Neural progenitor cell (in vitro differentiated cells): ENCODE measurements at regions not wholly inside any gene's neighbourhood (a gene's known extent, or its start where the extent isn't known, plus 50 kb on each side); places are given as distances from the start of the nearest gene placed in this dataset.

ENCODE experiments used
- EZH2 ChIP-seq: fragments of 200-600 bp; sonication (generic); IDR thresholded peaks from 2 replicates; pipeline ENCODE4 v1.6.1; 2017; ENCODE audit warnings: antibody characterized with exemption, mild to moderate bottlenecking, moderate library complexity
- TF ChIP-seq, protein P1 (sequence below): fragments of 200-600 bp; sonication (generic); IDR thresholded peaks from 2 replicates; pipeline ENCODE4 v1.5.1; 2017; ENCODE audit warnings: antibody characterized with exemption, mild to moderate bottlenecking

- TF ChIP-seq, protein P1, sequence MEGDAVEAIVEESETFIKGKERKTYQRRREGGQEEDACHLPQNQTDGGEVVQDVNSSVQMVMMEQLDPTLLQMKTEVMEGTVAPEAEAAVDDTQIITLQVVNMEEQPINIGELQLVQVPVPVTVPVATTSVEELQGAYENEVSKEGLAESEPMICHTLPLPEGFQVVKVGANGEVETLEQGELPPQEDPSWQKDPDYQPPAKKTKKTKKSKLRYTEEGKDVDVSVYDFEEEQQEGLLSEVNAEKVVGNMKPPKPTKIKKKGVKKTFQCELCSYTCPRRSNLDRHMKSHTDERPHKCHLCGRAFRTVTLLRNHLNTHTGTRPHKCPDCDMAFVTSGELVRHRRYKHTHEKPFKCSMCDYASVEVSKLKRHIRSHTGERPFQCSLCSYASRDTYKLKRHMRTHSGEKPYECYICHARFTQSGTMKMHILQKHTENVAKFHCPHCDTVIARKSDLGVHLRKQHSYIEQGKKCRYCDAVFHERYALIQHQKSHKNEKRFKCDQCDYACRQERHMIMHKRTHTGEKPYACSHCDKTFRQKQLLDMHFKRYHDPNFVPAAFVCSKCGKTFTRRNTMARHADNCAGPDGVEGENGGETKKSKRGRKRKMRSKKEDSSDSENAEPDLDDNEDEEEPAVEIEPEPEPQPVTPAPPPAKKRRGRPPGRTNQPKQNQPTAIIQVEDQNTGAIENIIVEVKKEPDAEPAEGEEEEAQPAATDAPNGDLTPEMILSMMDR, result no peak
- no peak for TF ChIP-seq EZH2
Observed at GRCh38 chr15:100775581-100776185, 103.9 kb upstream of the ALDH1A3 start.
